ENCODE measurements at regions not wholly inside any gene's neighbourhood (a gene's known extent, or its start where the extent isn't known, plus 50 kb on each side); places are given as distances from the start of the nearest gene placed in this dataset.

- no peak for DNase-seq (ENCODE audit: low spot score)
- in situ Hi-C loops (cut with MboI; ENCODE audit: low pct_unique_long_range_greater_than_20kb, low sequenced_read_pairs, unreplicated experiment), result no loop called here
These were observed 807.7 kb upstream of the SALL3 start for GRCh38 chr18:78171954-78172353.

GRCh38 chr18:78174737-78175136 is 804.9 kb upstream of the SALL3 start:
- in situ Hi-C loops (cut with MboI; ENCODE audit: low pct_unique_long_range_greater_than_20kb, low sequenced_read_pairs, unreplicated experiment), result no loop called here
- no peak for DNase-seq (ENCODE audit: low spot score)
- no peak for TF ChIP-seq CTCF (IDR thresholded peaks at IDR 0.05; ENCODE audit: extremely low read depth, insufficient read depth, missing control alignments)

More at GRCh38 chr18:78171954-78172353, 807.7 kb upstream of the SALL3 start:
- TF ChIP-seq CTCF (IDR thresholded peaks at IDR 0.05; ENCODE audit: extremely low read depth, insufficient read depth, missing control alignments), result no peak

- no peak for DNase-seq (ENCODE audit: low spot score)
- no peak for TF ChIP-seq CTCF (IDR thresholded peaks at IDR 0.05; ENCODE audit: extremely low read depth, insufficient read depth, missing control alignments)
- in situ Hi-C loops (cut with MboI; ENCODE audit: low pct_unique_long_range_greater_than_20kb, low sequenced_read_pairs, unreplicated experiment), result no loop called here
These were observed 800.8 kb upstream of the SALL3 start for GRCh38 chr18:78178812-78179211.

GRCh38 chr18:78180741-78181140 is 798.9 kb upstream of the SALL3 start:
- DNase-seq (ENCODE audit: low spot score), result no peak
- TF ChIP-seq CTCF (IDR thresholded peaks at IDR 0.05; ENCODE audit: extremely low read depth, insufficient read depth, missing control alignments), result no peak
- in situ Hi-C loops (cut with MboI; ENCODE audit: low pct_unique_long_range_greater_than_20kb, low sequenced_read_pairs, unreplicated experiment), result no loop called here

- in situ Hi-C loops (cut with MboI; ENCODE audit: low pct_unique_long_range_greater_than_20kb, low sequenced_read_pairs, unreplicated experiment), result no loop called here
- no peak for TF ChIP-seq CTCF (IDR thresholded peaks at IDR 0.05; ENCODE audit: extremely low read depth, insufficient read depth, missing control alignments)
- DNase-seq (ENCODE audit: low spot score), result no peak
These were observed 795.8 kb upstream of the SALL3 start for GRCh38 chr18:78183815-78184214.

- in situ Hi-C loops (cut with MboI; ENCODE audit: low pct_unique_long_range_greater_than_20kb, low sequenced_read_pairs, unreplicated experiment), result no loop called here
- no peak for TF ChIP-seq CTCF (IDR thresholded peaks at IDR 0.05; ENCODE audit: extremely low read depth, insufficient read depth, missing control alignments)
- DNase-seq (ENCODE audit: low spot score), result no peak
These were observed 788.3 kb upstream of the SALL3 start for GRCh38 chr18:78191276-78191675.

- no peak for TF ChIP-seq CTCF (IDR thresholded peaks at IDR 0.05; ENCODE audit: extremely low read depth, insufficient read depth, missing control alignments)
- in situ Hi-C loops (cut with MboI; ENCODE audit: low pct_unique_long_range_greater_than_20kb, low sequenced_read_pairs, unreplicated experiment), result no loop called here
- DNase-seq (ENCODE audit: low spot score), result no peak
These were observed 787.6 kb upstream of the SALL3 start for GRCh38 chr18:78192054-78192453.
